SK-N-MC (cell line): ENCODE measurements at regions not wholly inside any gene's neighbourhood (a gene's known extent, or its start where the extent isn't known, plus 50 kb on each side); places are given as distances from the start of the nearest gene placed in this dataset.

Experiments
- DNase-seq: peaks from one replicate; pipeline ENCODE4 v3.0.0-alpha.2; 2011; ENCODE audit warnings: low read depth, low spot score
- H3K27ac ChIP-seq: fragments of 200-600 bp; sonication (generic); 2 replicates; pipeline ENCODE4 v1.5.1; 2016; ENCODE audit warnings: mixed run types
- H3K36me3 ChIP-seq: fragments of 200-600 bp; sonication (generic); 2 replicates; pipeline ENCODE4 v1.6.1; 2017; ENCODE audit warnings: antibody characterized with exemption, low read length, mixed read lengths; ENCODE audit not compliant: insufficient read depth
- H3K4me3 ChIP-seq: fragments of 200-600 bp; sonication (generic); 2 replicates; pipeline ENCODE4 v1.5.1; 2016
- H3K9ac ChIP-seq: fragments of 200-600 bp; sonication (generic); 2 replicates; pipeline ENCODE4 v1.8.0; 2017; ENCODE audit warnings: mixed run types, mixed read lengths; ENCODE audit not compliant: insufficient read length
- H3K9me3 ChIP-seq: fragments of 200-600 bp; sonication (generic); 2 replicates; pipeline ENCODE4 v1.6.1; 2017; ENCODE audit warnings: low read depth, mild to moderate bottlenecking, antibody characterized with exemption, low read length, moderate library complexity, mixed read lengths
- EZH2 ChIP-seq: fragments of 200-600 bp; sonication (generic); IDR thresholded peaks from one replicate; pipeline ENCODE4 v1.6.1; 2017; ENCODE audit warnings: antibody characterized with exemption
- FOXP2 ChIP-seq: optimal IDR thresholded peaks from 2 replicates; pipeline ENCODE3; 2011; ENCODE audit warnings: mild to moderate bottlenecking, moderate library complexity; ENCODE audit not compliant: insufficient read depth; ENCODE audit errors: extremely low read length, control extremely low read depth
- POLR2AphosphoS5 ChIP-seq: IDR thresholded peaks from 2 replicates; pipeline ENCODE4 v1.6.1; 2012; ENCODE audit warnings: mild to moderate bottlenecking, low read depth, low read length, borderline replicate concordance

- TF ChIP-seq FOXP2 (no peak), EZH2 (no peak), POLR2AphosphoS5 (no peak)
- H3K9me3 ChIP-seq: no peaks in the 10 kb centered on the region
- H3K36me3 ChIP-seq: no peaks in the 10 kb centered on the region
- H3K4me3 ChIP-seq: no peak overlapping the region
- 0 out of 2 replicates have a peak overlapping the region, but pooled peaks have one; percentile 19 for H3K27ac ChIP-seq
- no peak overlapping the region for H3K9ac ChIP-seq
- no peak for DNase-seq
Measured at GRCh38 chr3:76679541-76679940, 360.4 kb upstream of the ROBO2 start.

- H3K27ac ChIP-seq: peak overlapping the region; percentile 19; the same call in 1 of the 2 replicates
- no peaks in the 10 kb centered on the region for H3K36me3 ChIP-seq
- no peaks in the 10 kb centered on the region for H3K9me3 ChIP-seq
- TF ChIP-seq POLR2AphosphoS5 (no peak), FOXP2 (no peak), EZH2 (no peak)
- DNase-seq: no peak
- no peak overlapping the region for H3K4me3 ChIP-seq
- H3K9ac ChIP-seq: no peak overlapping the region
Measured at GRCh38 chr3:76683256-76683655, 356.6 kb upstream of the ROBO2 start.

DNA sequence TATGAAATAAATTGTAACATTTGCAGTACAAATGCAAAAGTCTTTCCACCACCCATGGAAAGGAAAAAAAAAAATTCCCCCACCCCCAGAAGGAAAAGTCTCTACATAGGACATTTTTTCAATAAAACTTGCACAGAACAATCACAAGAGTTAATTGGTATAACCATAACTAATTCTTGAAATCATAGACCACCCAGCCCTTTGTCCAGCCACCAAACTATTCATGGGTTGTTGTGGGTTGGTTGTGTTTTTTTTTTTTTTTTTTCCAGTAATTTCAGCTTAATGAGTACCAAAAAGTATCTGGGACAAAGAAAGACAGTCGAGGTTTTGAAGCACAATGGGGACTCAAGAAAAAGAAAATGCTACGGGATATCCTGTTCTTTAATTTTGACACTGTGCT lies 355.0 kb upstream of the ROBO2 start:
- DNase-seq: no peak
- Histone ChIP-seq H3K36me3 (no peaks in the 10 kb centered on the region), H3K9me3 (no peaks in the 10 kb centered on the region), H3K9ac (no peak overlapping the region), H3K27ac (no peak overlapping the region), H3K4me3 (no peak overlapping the region)
- no peak for TF ChIP-seq POLR2AphosphoS5
- no peak for TF ChIP-seq EZH2
- no peak for TF ChIP-seq FOXP2

DNA sequence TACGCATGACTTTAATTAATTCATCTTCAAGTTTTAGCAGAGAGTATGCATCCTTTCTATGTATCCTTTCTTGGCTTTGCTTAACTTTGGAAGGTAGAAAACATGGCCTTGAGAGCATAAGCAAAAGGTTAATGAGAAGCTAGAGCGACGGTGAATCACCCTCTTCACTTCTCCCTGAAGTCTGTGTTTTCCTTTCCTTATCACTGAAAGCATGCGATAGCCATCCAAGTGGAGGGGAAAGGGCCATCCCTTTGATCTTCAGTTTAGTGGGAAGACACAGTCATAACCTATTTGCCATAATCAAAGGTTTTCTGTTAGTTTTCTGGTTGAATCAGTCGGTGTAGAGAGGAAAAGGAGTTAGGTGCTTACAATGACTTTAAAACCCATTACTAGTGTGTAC lies 354.0 kb upstream of the ROBO2 start:
- no peaks in the 10 kb centered on the region for H3K9me3 ChIP-seq
- TF ChIP-seq EZH2 (no peak), POLR2AphosphoS5 (no peak)
- no peak for DNase-seq
- H3K4me3 ChIP-seq: no peak overlapping the region
- H3K9ac ChIP-seq: no peak overlapping the region
- no peak overlapping the region for H3K27ac ChIP-seq
- H3K36me3 ChIP-seq: no peaks in the 10 kb centered on the region

DNA sequence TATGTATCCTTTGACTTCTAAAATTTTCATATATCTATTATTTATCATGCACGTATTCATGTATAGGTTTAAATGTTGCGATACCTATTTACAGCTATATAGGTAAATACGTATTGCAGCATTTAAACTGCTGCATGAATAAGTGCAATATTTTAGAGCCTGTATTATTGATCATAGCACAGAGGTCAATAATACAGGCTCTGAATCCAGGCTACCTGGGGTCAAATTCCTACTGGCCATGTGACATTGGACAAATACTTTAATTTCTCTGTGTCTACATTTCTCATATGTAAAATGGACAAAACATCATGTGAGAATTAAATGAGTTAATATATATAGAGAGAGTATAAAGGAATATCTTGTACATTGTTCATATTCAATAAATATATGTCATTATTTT lies 352.9 kb upstream of the ROBO2 start:
- Histone ChIP-seq H3K27ac (peak overlapping the region; percentile 64; the same call in 1 of the 2 replicates), H3K36me3 (no peaks in the 10 kb centered on the region), H3K9ac (no peak overlapping the region), H3K4me3 (no peak overlapping the region), H3K9me3 (no peaks in the 10 kb centered on the region)
- TF ChIP-seq FOXP2 (no peak), EZH2 (no peak), POLR2AphosphoS5 (no peak)
- DNase-seq: no peak

DNA sequence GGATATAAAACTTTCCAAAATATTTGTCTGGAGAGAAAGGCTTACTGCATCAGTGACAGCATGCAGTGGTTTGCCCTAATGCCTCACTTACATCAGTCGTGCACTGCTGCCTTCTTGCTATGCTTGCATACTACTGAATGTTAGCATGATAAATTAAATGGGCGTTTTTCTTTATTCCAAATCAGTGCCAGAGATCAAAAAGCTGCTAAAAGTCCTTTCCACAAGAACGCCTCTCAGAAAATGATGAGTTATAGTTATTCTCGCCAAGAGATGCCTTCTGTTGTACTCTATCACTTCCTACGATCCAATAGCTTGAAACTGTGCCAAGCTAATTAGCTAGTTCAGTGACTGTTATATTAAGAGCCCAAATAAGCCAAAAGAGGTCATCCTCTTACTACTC lies 345.8 kb upstream of the ROBO2 start:
- H3K9ac ChIP-seq: no peak overlapping the region
- H3K27ac ChIP-seq: no peak overlapping the region
- H3K36me3 ChIP-seq: no peaks in the 10 kb centered on the region
- H3K4me3 ChIP-seq: no peak overlapping the region
- no peak for TF ChIP-seq POLR2AphosphoS5
- no peak for TF ChIP-seq FOXP2
- TF ChIP-seq EZH2: no peak
- no peaks in the 10 kb centered on the region for H3K9me3 ChIP-seq
- no peak for DNase-seq

GRCh38 chr3:76698136-76698706 lies 341.7 kb upstream of the ROBO2 start:
- TF ChIP-seq POLR2AphosphoS5 (no peak), EZH2 (no peak), FOXP2 (no peak)
- no peak overlapping the region for H3K4me3 ChIP-seq

DNA sequence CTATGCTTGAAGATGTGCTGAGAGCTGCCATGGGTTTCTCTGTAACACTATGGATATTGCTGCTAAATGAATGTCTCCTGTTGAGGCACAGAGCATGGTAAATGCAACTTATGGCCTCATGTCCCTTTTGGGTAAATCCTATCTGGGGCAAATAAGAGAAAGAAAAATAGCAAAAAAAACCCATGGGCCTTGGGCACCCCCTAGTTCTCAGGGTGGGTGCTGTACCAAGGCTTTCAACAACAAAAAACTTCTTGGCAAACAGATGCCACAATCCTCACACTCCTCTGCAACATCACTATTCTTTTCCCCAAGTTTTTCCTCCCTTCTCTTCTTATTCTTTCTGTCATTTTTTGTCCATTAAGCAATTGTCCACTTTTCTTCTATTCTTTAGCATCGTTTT lies 340.1 kb upstream of the ROBO2 start:
- no peak for DNase-seq
- TF ChIP-seq POLR2AphosphoS5 (no peak), FOXP2 (no peak), EZH2 (no peak)
- no peak overlapping the region for H3K4me3 ChIP-seq
- H3K9me3 ChIP-seq: no peaks in the 10 kb centered on the region
- H3K27ac ChIP-seq: no peak overlapping the region
- no peak overlapping the region for H3K9ac ChIP-seq
- H3K36me3 ChIP-seq: no peaks in the 10 kb centered on the region

More at GRCh38 chr3:76698136-76698706, 341.7 kb upstream of the ROBO2 start:
- DNase-seq: no peak
- Histone ChIP-seq H3K9me3 (no peaks in the 10 kb centered on the region), H3K9ac (no peak overlapping the region), H3K27ac (no peak overlapping the region), H3K36me3 (no peaks in the 10 kb centered on the region)

GRCh38 chr3:76700323-76700722 lies 339.6 kb upstream of the ROBO2 start:
- Histone ChIP-seq H3K4me3 (no peak overlapping the region), H3K36me3 (no peaks in the 10 kb centered on the region), H3K9ac (no peak overlapping the region), H3K27ac (no peak overlapping the region), H3K9me3 (no peaks in the 10 kb centered on the region)
- DNase-seq: no peak
- TF ChIP-seq EZH2 (no peak), FOXP2 (no peak), POLR2AphosphoS5 (no peak)
